Keratinocyte (primary cell): ENCODE measurements at regions not wholly inside any gene's neighbourhood (a gene's known extent, or its start where the extent isn't known, plus 50 kb on each side); places are given as distances from the start of the nearest gene placed in this dataset.

Experiments
- CTCF ChIP-seq, 3 experiments: IDR thresholded peaks in 1 of 3; conservative IDR thresholded peaks in 1 of 3; optimal IDR thresholded peaks in 1 of 3; 2 replicates in 2 of 3; 3 replicates in 1 of 3; pipeline versions ENCODE3 to v1.5.1; 2011; ENCODE audit warnings: low read length in 3 of 3, mild to moderate bottlenecking in 3 of 3, moderate library complexity in 2 of 3, control low read depth in 1 of 3, inconsistent platforms in 1 of 3; ENCODE audit not compliant: insufficient read depth in 2 of 3; ENCODE audit errors: extremely low read depth in 1 of 3
- EZH2 ChIP-seq: IDR thresholded peaks from one replicate; pipeline ENCODE4 v1.6.1; 2012; ENCODE audit warnings: inconsistent platforms, mild to moderate bottlenecking, low read length, moderate library complexity

GRCh38 chr6:23330632-23331031, 761.3 kb downstream of the HDGFL1 start:
- no peak for TF ChIP-seq CTCF (optimal IDR thresholded peaks at IDR 0.05 in 1 of 3, IDR thresholded peaks at IDR 0.05 in 1 of 3, conservative IDR thresholded peaks at IDR 0.05 in 1 of 3; ENCODE audit: extremely low read depth in 1 of 3, insufficient read depth in 2 of 3, low read length in 3 of 3)
- no peak for TF ChIP-seq EZH2
